ENCODE measurements at regions not wholly inside any gene's neighbourhood (a gene's known extent, or its start where the extent isn't known, plus 50 kb on each side); places are given as distances from the start of the nearest gene placed in this dataset.

DNA sequence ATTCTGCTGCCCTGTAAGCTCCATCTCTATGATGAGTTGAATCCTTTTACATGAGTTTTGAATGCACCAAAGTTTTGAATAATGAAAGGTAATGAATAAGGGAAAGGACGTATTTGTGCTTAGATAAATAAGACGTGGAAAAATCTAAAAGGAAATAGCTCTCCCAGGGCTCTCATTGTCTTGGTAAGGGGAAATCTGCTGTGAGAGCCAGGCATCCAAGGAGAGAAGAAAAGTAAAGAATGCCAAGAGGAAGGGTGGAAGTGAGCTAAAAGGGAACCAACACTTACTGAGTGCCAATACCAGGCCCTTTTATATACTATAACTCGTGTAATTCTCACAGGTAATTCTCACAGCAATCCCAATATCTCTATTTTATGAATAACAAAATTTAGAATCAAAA is 62.6 kb upstream of the KLHL13 start:
- no peaks in the 10 kb centered on the region for H3K4me1 ChIP-seq
- no peak overlapping the region for H3K27ac ChIP-seq
- H3K9me3 ChIP-seq, result peaks cover 7% of the 10 kb centered on the region
- no peak for DNase-seq
- intact Hi-C loops (cut with DNase I), result no loop called here
- TF ChIP-seq, protein P1, sequence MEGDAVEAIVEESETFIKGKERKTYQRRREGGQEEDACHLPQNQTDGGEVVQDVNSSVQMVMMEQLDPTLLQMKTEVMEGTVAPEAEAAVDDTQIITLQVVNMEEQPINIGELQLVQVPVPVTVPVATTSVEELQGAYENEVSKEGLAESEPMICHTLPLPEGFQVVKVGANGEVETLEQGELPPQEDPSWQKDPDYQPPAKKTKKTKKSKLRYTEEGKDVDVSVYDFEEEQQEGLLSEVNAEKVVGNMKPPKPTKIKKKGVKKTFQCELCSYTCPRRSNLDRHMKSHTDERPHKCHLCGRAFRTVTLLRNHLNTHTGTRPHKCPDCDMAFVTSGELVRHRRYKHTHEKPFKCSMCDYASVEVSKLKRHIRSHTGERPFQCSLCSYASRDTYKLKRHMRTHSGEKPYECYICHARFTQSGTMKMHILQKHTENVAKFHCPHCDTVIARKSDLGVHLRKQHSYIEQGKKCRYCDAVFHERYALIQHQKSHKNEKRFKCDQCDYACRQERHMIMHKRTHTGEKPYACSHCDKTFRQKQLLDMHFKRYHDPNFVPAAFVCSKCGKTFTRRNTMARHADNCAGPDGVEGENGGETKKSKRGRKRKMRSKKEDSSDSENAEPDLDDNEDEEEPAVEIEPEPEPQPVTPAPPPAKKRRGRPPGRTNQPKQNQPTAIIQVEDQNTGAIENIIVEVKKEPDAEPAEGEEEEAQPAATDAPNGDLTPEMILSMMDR (IDR thresholded peaks at IDR 0.05), result no peak
- 67 to 78% (median 74%) methylated on average over 3 of the region's 3 CpGs for whole genome bisulfite sequencing, 3 donors
- no peak overlapping the region for H3K4me3 ChIP-seq
- no peaks in the 10 kb centered on the region for H3K36me3 ChIP-seq (ENCODE audit: insufficient read depth in 1 of 2, low read depth in 1 of 2)
- no peaks in the 10 kb centered on the region for H3K27me3 ChIP-seq (ENCODE audit: insufficient read depth in 3 of 3, low read length in 2 of 3)
- ATAC-seq, result no peak

DNA sequence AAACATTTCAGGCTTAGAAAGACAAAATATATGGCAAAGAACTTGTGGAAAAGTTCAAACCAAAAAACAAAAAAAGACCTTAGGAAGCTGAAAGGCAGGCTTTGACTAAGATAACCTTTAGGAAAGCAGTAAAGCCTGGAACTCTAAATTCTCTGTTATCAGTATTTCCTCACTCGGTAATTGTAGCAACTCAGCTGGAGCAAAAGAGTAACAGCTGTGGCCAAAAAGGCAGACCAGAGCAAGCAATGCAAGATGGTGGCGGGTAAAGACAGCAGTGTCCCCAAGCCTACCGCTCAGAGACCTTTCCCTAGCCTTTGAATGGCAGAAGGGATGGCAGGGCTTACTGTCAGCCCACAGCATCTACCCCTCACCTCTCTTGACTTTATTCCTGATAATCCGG is 63.1 kb upstream of the KLHL13 start:
- no peak overlapping the region for H3K4me3 ChIP-seq
- ATAC-seq (no peak), DNase-seq (no peak)
- TF ChIP-seq, protein P1 (IDR thresholded peaks at IDR 0.05), result no peak
- intact Hi-C loops (cut with DNase I), result no loop called here
- no peaks in the 10 kb centered on the region for H3K27me3 ChIP-seq (ENCODE audit: insufficient read depth in 3 of 3, low read length in 2 of 3)
- H3K9me3 ChIP-seq, result peaks cover 7% of the 10 kb centered on the region
- no peak overlapping the region for H3K27ac ChIP-seq
- H3K4me1 ChIP-seq, result no peaks in the 10 kb centered on the region
- WGBS, 3 donors, result 79 to 89% (median 80%) methylated on average over 4 of the region's 4 CpGs
- H3K36me3 ChIP-seq (ENCODE audit: insufficient read depth in 1 of 2, low read depth in 1 of 2), result no peaks in the 10 kb centered on the region

DNA sequence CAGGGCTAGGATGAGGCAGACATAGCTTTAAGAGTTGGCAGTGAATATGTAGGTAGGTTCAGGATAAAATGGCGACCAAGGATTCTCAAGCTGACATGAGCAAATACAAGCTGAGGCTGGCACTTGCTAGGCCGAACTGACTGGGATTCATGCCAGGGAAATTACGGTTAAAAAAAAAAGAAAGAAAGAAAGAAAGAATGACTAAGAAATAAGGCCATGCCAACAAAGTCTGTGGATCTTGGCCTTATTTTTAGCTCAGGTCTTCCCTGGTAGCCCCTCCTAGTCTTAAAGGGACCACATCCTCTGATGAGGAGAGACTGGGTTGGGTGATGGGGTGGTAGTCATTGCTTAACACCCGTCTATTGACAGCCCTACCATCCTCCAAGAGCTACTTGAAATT is 64.4 kb upstream of the KLHL13 start:
- ATAC-seq (no peak), DNase-seq (no peak)
- Histone ChIP-seq H3K4me3 (no peak overlapping the region), H3K4me1 (no peaks in the 10 kb centered on the region), H3K27ac (no peak overlapping the region), H3K27me3 (ENCODE audit: insufficient read depth in 3 of 3, low read length in 2 of 3) (no peaks in the 10 kb centered on the region), H3K36me3 (ENCODE audit: insufficient read depth in 1 of 2, low read depth in 1 of 2) (no peaks in the 10 kb centered on the region), H3K9me3 (peaks cover 7% of the 10 kb centered on the region)
- WGBS, 3 donors, result 37 to 53% (median 50%) methylated on average over 4 of the region's 4 CpGs
- TF ChIP-seq, protein P1 (IDR thresholded peaks at IDR 0.05), result no peak
- intact Hi-C loops (cut with DNase I), result no loop called here

DNA sequence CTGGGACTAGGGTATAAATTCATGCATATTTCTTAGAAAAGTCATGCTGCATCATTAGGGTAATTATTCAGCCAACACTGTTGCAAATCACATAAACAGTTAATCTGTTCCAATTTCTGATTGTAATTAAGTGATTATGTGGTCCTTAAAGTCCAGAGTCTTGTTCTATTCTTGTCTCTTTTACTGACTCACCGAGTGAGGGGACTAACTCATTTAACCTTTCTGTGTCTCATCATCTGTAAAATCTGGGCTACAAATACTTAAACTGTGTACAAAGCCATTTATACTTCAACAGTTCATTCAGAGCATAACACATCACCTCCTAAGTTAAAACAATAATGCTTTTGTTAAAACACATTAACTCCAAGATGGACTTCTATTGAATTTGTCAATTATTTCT is 65.4 kb upstream of the KLHL13 start:
- Histone ChIP-seq H3K4me3 (no peak overlapping the region), H3K9me3 (peaks cover 7% of the 10 kb centered on the region), H3K27me3 (ENCODE audit: insufficient read depth in 3 of 3, low read length in 2 of 3) (no peaks in the 10 kb centered on the region), H3K27ac (no peak overlapping the region), H3K4me1 (no peaks in the 10 kb centered on the region), H3K36me3 (ENCODE audit: insufficient read depth in 1 of 2, low read depth in 1 of 2) (no peaks in the 10 kb centered on the region)
- intact Hi-C loops (cut with DNase I), result no loop called here
- 18 to 29% (median 20%) methylated on average over 1 of the region's 1 CpG for WGBS, 3 donors
- no peak for DNase-seq
- TF ChIP-seq, protein P1 (IDR thresholded peaks at IDR 0.05), result no peak
- ATAC-seq, result no peak

DNA sequence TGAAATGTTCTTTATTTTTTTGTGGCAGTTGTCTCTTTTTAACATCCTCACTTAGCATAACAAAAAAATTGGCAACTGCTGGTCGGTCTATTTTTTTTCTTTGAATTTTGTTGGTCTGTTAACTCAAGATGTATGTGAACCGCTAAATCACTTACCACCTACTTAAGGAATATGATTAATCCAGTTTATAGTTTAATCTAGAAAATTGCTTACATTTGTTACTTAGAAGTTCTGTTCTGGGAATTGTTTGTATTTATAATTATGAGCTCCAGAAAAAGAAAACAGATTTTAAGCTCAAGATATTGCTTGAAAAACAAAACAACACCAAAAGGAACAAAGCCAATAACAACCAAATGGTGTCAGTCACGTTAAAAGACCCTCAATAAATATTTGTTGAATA is 66.1 kb upstream of the KLHL13 start:
- DNase-seq (no peak), ATAC-seq (no peak)
- peaks cover 7% of the 10 kb centered on the region for H3K9me3 ChIP-seq
- H3K36me3 ChIP-seq (ENCODE audit: insufficient read depth in 1 of 2, low read depth in 1 of 2), result no peaks in the 10 kb centered on the region
- TF ChIP-seq, protein P1 (IDR thresholded peaks at IDR 0.05), result no peak
- no peaks in the 10 kb centered on the region for H3K27me3 ChIP-seq (ENCODE audit: insufficient read depth in 3 of 3, low read length in 2 of 3)
- WGBS, 3 donors, result 35 to 48% (median 46%) methylated on average over 3 of the region's 3 CpGs
- no peak overlapping the region for H3K27ac ChIP-seq
- no peaks in the 10 kb centered on the region for H3K4me1 ChIP-seq
- intact Hi-C loops (cut with DNase I), result no loop called here
- no peak overlapping the region for H3K4me3 ChIP-seq
